ENCODE measurements at regions not wholly inside any gene's neighbourhood (a gene's known extent, or its start where the extent isn't known, plus 50 kb on each side); places are given as distances from the start of the nearest gene placed in this dataset.

- no peaks in the 10 kb centered on the region for H4K20me1 ChIP-seq (ENCODE audit: control insufficient read depth, insufficient read depth, low read depth, low read length)
- H3K9me2 ChIP-seq (replicated peaks; ENCODE audit: control insufficient read depth, low read length), result no peaks in the 10 kb centered on the region
- H3K4me1 ChIP-seq (ENCODE audit: control insufficient read depth, low read length), result no peaks in the 10 kb centered on the region
- no peak overlapping the region for H3K4me3 ChIP-seq (ENCODE audit: low read length)
- H3K9me3 ChIP-seq (ENCODE audit: control insufficient read depth, insufficient read depth, low read length), result no peaks in the 10 kb centered on the region
- no peaks in the 10 kb centered on the region for H3F3A ChIP-seq (ENCODE audit: control insufficient read depth, insufficient read depth)
- H3K27ac ChIP-seq (ENCODE audit: low read depth, low read length), result no peak overlapping the region
- H3K79me2 ChIP-seq (ENCODE audit: control insufficient read depth, low read length), result no peaks in the 10 kb centered on the region
- no peak overlapping the region for H3K4me2 ChIP-seq (ENCODE audit: low read length)
- H3K27me3 ChIP-seq (ENCODE audit: control insufficient read depth, low read length), result peaks cover 9% of the 10 kb centered on the region; the same call in 1 of the 2 replicates
- H3K36me3 ChIP-seq (ENCODE audit: control insufficient read depth, low read length), result no peaks in the 10 kb centered on the region
- no peak for TF ChIP-seq EZH2phosphoT487 (IDR thresholded peaks at IDR 0.05; ENCODE audit: borderline replicate concordance, low read length)
- TF ChIP-seq, protein P1, sequence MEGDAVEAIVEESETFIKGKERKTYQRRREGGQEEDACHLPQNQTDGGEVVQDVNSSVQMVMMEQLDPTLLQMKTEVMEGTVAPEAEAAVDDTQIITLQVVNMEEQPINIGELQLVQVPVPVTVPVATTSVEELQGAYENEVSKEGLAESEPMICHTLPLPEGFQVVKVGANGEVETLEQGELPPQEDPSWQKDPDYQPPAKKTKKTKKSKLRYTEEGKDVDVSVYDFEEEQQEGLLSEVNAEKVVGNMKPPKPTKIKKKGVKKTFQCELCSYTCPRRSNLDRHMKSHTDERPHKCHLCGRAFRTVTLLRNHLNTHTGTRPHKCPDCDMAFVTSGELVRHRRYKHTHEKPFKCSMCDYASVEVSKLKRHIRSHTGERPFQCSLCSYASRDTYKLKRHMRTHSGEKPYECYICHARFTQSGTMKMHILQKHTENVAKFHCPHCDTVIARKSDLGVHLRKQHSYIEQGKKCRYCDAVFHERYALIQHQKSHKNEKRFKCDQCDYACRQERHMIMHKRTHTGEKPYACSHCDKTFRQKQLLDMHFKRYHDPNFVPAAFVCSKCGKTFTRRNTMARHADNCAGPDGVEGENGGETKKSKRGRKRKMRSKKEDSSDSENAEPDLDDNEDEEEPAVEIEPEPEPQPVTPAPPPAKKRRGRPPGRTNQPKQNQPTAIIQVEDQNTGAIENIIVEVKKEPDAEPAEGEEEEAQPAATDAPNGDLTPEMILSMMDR (IDR thresholded peaks at IDR 0.05; ENCODE audit: low read depth, low read length, poor library complexity, severe bottlenecking), result peak; percentile 92
Observed at GRCh38 chr14:21978184-21978998, 304.8 kb upstream of the OR4E1 start.

DNA sequence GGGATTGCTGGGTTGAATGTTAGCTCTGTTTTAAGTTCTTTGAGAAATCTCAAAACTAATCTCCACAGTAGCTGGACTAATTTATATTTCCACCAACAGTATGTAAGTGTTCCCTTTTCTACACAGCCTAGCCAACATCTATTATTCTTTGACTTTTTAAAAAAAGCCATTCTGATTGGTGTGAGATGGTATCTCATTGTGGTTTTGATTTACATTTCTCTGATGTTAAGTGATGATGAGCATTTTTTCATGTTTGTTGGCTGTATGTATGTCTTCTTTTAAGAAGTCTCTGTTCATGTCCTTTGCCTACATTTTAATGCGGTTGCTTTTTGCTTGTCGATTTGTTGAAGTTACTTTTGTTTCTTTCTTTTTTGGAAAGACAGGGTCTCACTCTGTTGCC lies 301.1 kb upstream of the OR4E1 start:
- no peaks in the 10 kb centered on the region for H4K20me1 ChIP-seq (ENCODE audit: control insufficient read depth, insufficient read depth, low read depth, low read length)
- H3K27me3 ChIP-seq (ENCODE audit: control insufficient read depth, low read length), result peaks cover 9% of the 10 kb centered on the region; the same call in 1 of the 2 replicates
- H3K4me3 ChIP-seq (ENCODE audit: low read length), result no peak overlapping the region
- H3K4me2 ChIP-seq (ENCODE audit: low read length), result no peak overlapping the region
- no peaks in the 10 kb centered on the region for H3K79me2 ChIP-seq (ENCODE audit: control insufficient read depth, low read length)
- no peak overlapping the region for H3K27ac ChIP-seq (ENCODE audit: low read depth, low read length)
- no peaks in the 10 kb centered on the region for H3K4me1 ChIP-seq (ENCODE audit: control insufficient read depth, low read length)
- H3K36me3 ChIP-seq (ENCODE audit: control insufficient read depth, low read length), result no peaks in the 10 kb centered on the region
- TF ChIP-seq, protein P1 (IDR thresholded peaks at IDR 0.05; ENCODE audit: low read depth, low read length, poor library complexity, severe bottlenecking), result no peak
- TF ChIP-seq EZH2phosphoT487 (IDR thresholded peaks at IDR 0.05; ENCODE audit: borderline replicate concordance, low read length), result no peak
- H3K9me3 ChIP-seq (ENCODE audit: control insufficient read depth, insufficient read depth, low read length), result no peaks in the 10 kb centered on the region
- H3F3A ChIP-seq (ENCODE audit: control insufficient read depth, insufficient read depth), result no peaks in the 10 kb centered on the region
- H3K9me2 ChIP-seq (replicated peaks; ENCODE audit: control insufficient read depth, low read length), result no peaks in the 10 kb centered on the region

- Histone ChIP-seq H3K9me3 (ENCODE audit: control insufficient read depth, insufficient read depth, low read length) (no peaks in the 10 kb centered on the region), H3K4me3 (ENCODE audit: low read length) (no peak overlapping the region), H3K27ac (ENCODE audit: low read depth, low read length) (no peak overlapping the region), H3K4me1 (ENCODE audit: control insufficient read depth, low read length) (no peaks in the 10 kb centered on the region), H3K79me2 (ENCODE audit: control insufficient read depth, low read length) (no peaks in the 10 kb centered on the region), H3K36me3 (ENCODE audit: control insufficient read depth, low read length) (no peaks in the 10 kb centered on the region), H3K27me3 (ENCODE audit: control insufficient read depth, low read length) (no peaks in the 10 kb centered on the region), H3K4me2 (ENCODE audit: low read length) (no peak overlapping the region), H3F3A (ENCODE audit: control insufficient read depth, insufficient read depth) (no peaks in the 10 kb centered on the region), H4K20me1 (ENCODE audit: control insufficient read depth, insufficient read depth, low read depth, low read length) (no peaks in the 10 kb centered on the region), H3K9me2 (replicated peaks; ENCODE audit: control insufficient read depth, low read length) (no peaks in the 10 kb centered on the region)
- TF ChIP-seq, protein P1 (IDR thresholded peaks at IDR 0.05; ENCODE audit: low read depth, low read length, poor library complexity, severe bottlenecking), result no peak
- TF ChIP-seq EZH2phosphoT487 (IDR thresholded peaks at IDR 0.05; ENCODE audit: borderline replicate concordance, low read length), result no peak
Observed at GRCh38 chr14:21965042-21965441, 291.4 kb upstream of the OR4E1 start.

Measured in DOHH2 (cell line).